NCI-H82 treated with DMSO at 0.1 percent for 48 hours (cell line): ENCODE measurements at regions not wholly inside any gene's neighbourhood (a gene's known extent, or its start where the extent isn't known, plus 50 kb on each side); places are given as distances from the start of the nearest gene placed in this dataset.
"Not testable (repeated sequence)": the region's sequence is repeated elsewhere in the genome, so short reads cannot be mapped to it uniquely, and the experiment has no call there.

Experiments
- DNase-seq: peaks from one replicate; lab custom pipeline; 2025; ENCODE audit not compliant: unreplicated experiment; lab: John Stamatoyannopoulos, UW

GRCh38 chr15:84152381-84152979, 83.1 kb upstream of the GOLGA6L4 start:
- DNase-seq = not testable (repeated sequence)

GRCh38 chr15:84153655-84154140, 81.9 kb upstream of the GOLGA6L4 start:
- DNase-seq = not testable (repeated sequence)

GRCh38 chr15:84154314-84154713, 81.3 kb upstream of the GOLGA6L4 start:
- not testable (repeated sequence) for DNase-seq

GRCh38 chr15:84154787-84155186, 80.8 kb upstream of the GOLGA6L4 start:
- DNase-seq = not testable (repeated sequence)

- not testable (repeated sequence) for DNase-seq
These were observed 79.6 kb upstream of the GOLGA6L4 start for GRCh38 chr15:84155792-84156587.

GRCh38 chr15:84156588-84156840, 79.1 kb upstream of the GOLGA6L4 start:
- not testable (repeated sequence) for DNase-seq

GRCh38 chr15:84157056-84157632, 78.4 kb upstream of the GOLGA6L4 start:
- not testable (repeated sequence) for DNase-seq

GRCh38 chr15:84157857-84158256, 77.7 kb upstream of the GOLGA6L4 start:
- not testable (repeated sequence) for DNase-seq

- DNase-seq = not testable (repeated sequence)
These were observed 76.0 kb upstream of the GOLGA6L4 start for GRCh38 chr15:84159346-84160269.

GRCh38 chr15:84164423-84165292, 70.9 kb upstream of the GOLGA6L4 start:
- DNase-seq = peak; percentile 45

GRCh38 chr15:84170029-84170428, 65.5 kb upstream of the GOLGA6L4 start:
- DNase-seq = not testable (repeated sequence)

GRCh38 chr15:84173231-84173610, 62.4 kb upstream of the GOLGA6L4 start:
- DNase-seq = not testable (repeated sequence)
